ENCODE measurements at regions not wholly inside any gene's neighbourhood (a gene's known extent, or its start where the extent isn't known, plus 50 kb on each side); places are given as distances from the start of the nearest gene placed in this dataset.

DNA sequence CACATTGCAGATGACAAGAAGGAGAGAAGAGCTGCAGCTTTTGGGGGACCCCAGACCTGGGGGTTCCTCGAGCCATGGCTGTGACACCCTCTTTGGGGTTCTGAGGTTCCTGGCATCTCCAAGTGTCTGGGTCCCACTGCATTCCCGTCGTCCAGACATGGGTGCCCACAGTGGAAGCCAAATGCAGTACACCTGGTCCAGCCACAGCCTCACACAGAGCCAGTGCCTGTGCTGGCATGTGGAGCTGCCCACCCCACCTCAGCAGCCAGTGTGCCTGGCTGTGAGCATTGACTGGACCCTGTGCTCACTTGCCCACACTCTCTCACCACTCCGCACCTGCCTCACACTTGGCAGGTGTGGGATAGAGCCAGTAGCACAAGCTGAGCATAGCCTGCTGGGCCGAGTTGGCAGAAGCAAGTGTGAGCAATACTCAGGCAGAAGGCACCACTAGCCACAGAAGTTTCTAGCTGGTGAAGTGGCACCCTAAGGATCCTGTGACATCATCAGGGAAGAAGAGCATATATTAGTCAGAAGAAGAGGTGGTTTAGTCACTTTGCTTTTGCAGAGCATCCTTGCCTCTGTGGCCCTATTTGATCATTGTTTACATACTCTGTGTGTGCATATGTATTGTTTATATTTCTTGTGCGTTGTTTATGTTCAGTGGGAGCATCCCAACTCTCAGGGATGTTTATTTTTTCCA lies 65.0 kb upstream of the MAGEB2 start:
- CTCF ChIA-PET (ENCODE audit: unreplicated experiment), result no interaction called here
- no peak overlapping the region for H3K4me3 ChIP-seq (ENCODE audit: low read depth, low read length, poor library complexity, severe bottlenecking)
- H3K4me2 ChIP-seq (ENCODE audit: low read length), result no peak overlapping the region
- no peaks in the 10 kb centered on the region for H3K9me3 ChIP-seq (ENCODE audit: low read length)
- no TSS peak for BruUV-seq (replicated peaks)
- POLR2A ChIA-PET, result no interaction called here
- no peaks in the 10 kb centered on the region for H3K4me1 ChIP-seq (ENCODE audit: insufficient read depth, low read length, poor library complexity, severe bottlenecking)
- no peak for TF ChIP-seq EZH2phosphoT487 (IDR thresholded peaks at IDR 0.05; ENCODE audit: borderline replicate concordance, low read depth, low read length)
- TF ChIP-seq CTCF (conservative IDR thresholded peaks at IDR 0.05; ENCODE audit: low read length), result no peak
- intact Hi-C loops (cut with micrococcal nuclease; ENCODE audit: unreplicated experiment), result no loop called here
- H3K36me3 ChIP-seq (ENCODE audit: insufficient read depth, low read length), result no peaks in the 10 kb centered on the region
- no peak overlapping the region for H3K27ac ChIP-seq (ENCODE audit: low read depth, low read length, poor library complexity, severe bottlenecking)
- no peak overlapping the region for H2AFZ ChIP-seq (ENCODE audit: low read length)
- no peaks in the 10 kb centered on the region for H4K20me1 ChIP-seq (ENCODE audit: insufficient read depth, low read length)
- no peaks in the 10 kb centered on the region for H3K79me2 ChIP-seq (ENCODE audit: insufficient read depth, low read depth, low read length)
- H3K9me2 ChIP-seq (ENCODE audit: insufficient read depth, low read length), result no peaks in the 10 kb centered on the region
- no peak for DNase-seq (ENCODE audit: low spot score)

- BruUV-seq (replicated peaks), result no TSS peak
- intact Hi-C loops (cut with micrococcal nuclease; ENCODE audit: unreplicated experiment), result no loop called here
- H3K9me2 ChIP-seq (ENCODE audit: insufficient read depth, low read length), result no peaks in the 10 kb centered on the region
- no peaks in the 10 kb centered on the region for H4K20me1 ChIP-seq (ENCODE audit: insufficient read depth, low read length)
- ChIA-PET POLR2A (interaction anchor here (0.9 kb wide), 1 partner anchor 21 kb away, joined by 3 read pairs; no protein-coding TSS in a partner anchor), CTCF (ENCODE audit: unreplicated experiment) (no interaction called here)
- H3K4me3 ChIP-seq (ENCODE audit: low read depth, low read length, poor library complexity, severe bottlenecking), result no peak overlapping the region
- H3K9me3 ChIP-seq (ENCODE audit: low read length), result no peaks in the 10 kb centered on the region
- TF ChIP-seq EZH2phosphoT487 (IDR thresholded peaks at IDR 0.05; ENCODE audit: borderline replicate concordance, low read depth, low read length), result no peak
- no peak for TF ChIP-seq CTCF (conservative IDR thresholded peaks at IDR 0.05; ENCODE audit: low read length)
- no peaks in the 10 kb centered on the region for H3K36me3 ChIP-seq (ENCODE audit: insufficient read depth, low read length)
- H3K27ac ChIP-seq (ENCODE audit: low read depth, low read length, poor library complexity, severe bottlenecking), result no peak overlapping the region
- no peaks in the 10 kb centered on the region for H3K79me2 ChIP-seq (ENCODE audit: insufficient read depth, low read depth, low read length)
- H3K4me1 ChIP-seq (ENCODE audit: insufficient read depth, low read length, poor library complexity, severe bottlenecking), result no peaks in the 10 kb centered on the region
- no peak for DNase-seq (ENCODE audit: low spot score)
- no peak overlapping the region for H2AFZ ChIP-seq (ENCODE audit: low read length)
- no peak overlapping the region for H3K4me2 ChIP-seq (ENCODE audit: low read length)
These were observed 63.4 kb upstream of the MAGEB2 start for GRCh38 chrX:30151964-30152363.

DNA sequence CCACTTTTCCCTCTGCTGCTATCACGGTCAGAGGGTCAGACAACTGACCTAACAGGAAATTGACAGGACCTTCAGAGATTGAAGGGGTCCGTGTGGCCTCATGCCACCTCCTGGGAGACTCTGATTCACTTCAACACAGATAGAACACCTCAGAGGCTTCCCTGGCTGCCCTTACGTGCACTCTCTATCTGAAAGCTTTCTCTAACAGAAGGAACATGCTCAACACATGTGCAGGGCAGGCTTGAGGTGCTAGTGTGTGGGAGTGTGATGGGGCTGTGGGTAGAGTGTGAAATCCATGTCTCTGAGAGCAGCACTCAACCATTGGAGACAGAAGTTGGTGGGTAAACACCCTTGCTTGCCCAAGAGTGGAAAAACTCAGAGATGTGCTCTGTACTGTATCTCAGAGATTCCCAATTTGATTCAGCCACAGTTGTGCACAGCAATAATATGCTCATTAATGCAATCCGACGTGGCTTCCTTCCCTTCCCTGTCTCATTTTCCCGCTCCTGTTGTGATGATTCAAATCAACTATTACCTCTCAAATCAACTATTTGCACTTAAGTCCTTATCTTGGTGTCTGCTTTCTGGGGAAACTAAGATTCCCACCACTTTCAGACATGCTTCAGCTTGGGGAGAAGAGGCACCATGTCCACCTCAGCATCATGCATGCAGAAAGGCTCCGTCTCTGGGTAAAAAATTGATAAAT lies 62.0 kb upstream of the MAGEB2 start:
- CTCF ChIA-PET (ENCODE audit: unreplicated experiment), result no interaction called here
- no TSS peak for BruUV-seq (replicated peaks)
- H3K36me3 ChIP-seq (ENCODE audit: insufficient read depth, low read length), result no peaks in the 10 kb centered on the region

More for the DNA sequence above, 62.0 kb upstream of the MAGEB2 start:
- Histone ChIP-seq H3K4me3 (ENCODE audit: low read depth, low read length, poor library complexity, severe bottlenecking) (no peak overlapping the region), H3K27ac (ENCODE audit: low read depth, low read length, poor library complexity, severe bottlenecking) (no peak overlapping the region), H3K4me2 (ENCODE audit: low read length) (no peak overlapping the region), H2AFZ (ENCODE audit: low read length) (no peak overlapping the region), H3K4me1 (ENCODE audit: insufficient read depth, low read length, poor library complexity, severe bottlenecking) (no peaks in the 10 kb centered on the region), H3K9me3 (ENCODE audit: low read length) (no peaks in the 10 kb centered on the region), H3K9me2 (ENCODE audit: insufficient read depth, low read length) (no peaks in the 10 kb centered on the region), H3K79me2 (ENCODE audit: insufficient read depth, low read depth, low read length) (no peaks in the 10 kb centered on the region), H4K20me1 (ENCODE audit: insufficient read depth, low read length) (no peaks in the 10 kb centered on the region)
- intact Hi-C loops (cut with micrococcal nuclease; ENCODE audit: unreplicated experiment), result no loop called here
- no peak for DNase-seq (ENCODE audit: low spot score)
- POLR2A ChIA-PET, result no interaction called here
- TF ChIP-seq EZH2phosphoT487 (IDR thresholded peaks at IDR 0.05; ENCODE audit: borderline replicate concordance, low read depth, low read length) (no peak), CTCF (conservative IDR thresholded peaks at IDR 0.05; ENCODE audit: low read length) (no peak)

Measured in OCI-LY7 (cell line).